Pancreas (tissue), 10 donors: ENCODE measurements at regions not wholly inside any gene's neighbourhood (a gene's known extent, or its start where the extent isn't known, plus 50 kb on each side); places are given as distances from the start of the nearest gene placed in this dataset.

Experiments used
- ATAC-seq, 4 donors: fragments of 200-7000 bp; cut with Tn5 transposase; one replicate each; pipeline versions ENCODE4 v1.8.0 to v1.9.1; 2020; ENCODE audit warnings: mild to moderate bottlenecking in 4 of 4, moderate library complexity in 4 of 4
- DNase-seq, 6 donors: peaks; one replicate each; pipeline ENCODE4 v3.0.0-alpha.2; 2020
- FAIRE-seq: peaks from 2 replicates; lab custom pipeline; 2012; peaks lifted over from hg19 to GRCh38; lab: Jason Lieb, UNC
- H3K27ac ChIP-seq, 4 donors: fragments of 200-600 bp; sonication (generic); 1 replicate in 3 of 4; 2 replicates in 1 of 4; pipeline versions ENCODE4 v1.5.0 to v1.8.0; 2020
- H3K27me3 ChIP-seq, 4 donors: fragments of 200-600 bp; one replicate each; pipeline ENCODE4 v1.8.0; 2021
- H3K36me3 ChIP-seq, 3 donors: fragments of 200-600 bp; sonication (generic) in 1 of 3; one replicate each; pipeline versions ENCODE4 v1.5.0 to v1.8.0; 2020 to 2021
- H3K4me1 ChIP-seq, 3 donors: fragments of 200-600 bp; one replicate each; pipeline ENCODE4 v1.8.0; 2021
- H3K4me3 ChIP-seq, 4 donors: fragments of 200-600 bp; sonication (generic) in 2 of 4; one replicate each; pipeline versions ENCODE4 v1.5.0 to v1.8.0; 2020 to 2021
- H3K9me3 ChIP-seq, 4 donors: fragments of 200-600 bp; one replicate each; pipeline ENCODE4 v1.8.0; 2021
- WGBS, 2 donors: extraction: QIAGEN DNeasy Blood & Tissue Kit; methylation state at CpG; one replicate each; pipeline ENCODE4 v1.1.7; 2013; 5-methylcytosine and 5-hydroxymethylcytosine counted together
- intact Hi-C, 3 donors: fragments of 100-400 bp; cut with DNase I; formaldehyde crosslinking; loops; one replicate each; pipeline versions ENCODE4 v1.11.1 to v1.14.2; 2022
- TF ChIP-seq, protein P1 (sequence below), 4 donors: fragments of 200-600 bp; sonication (generic) in 3 of 4; IDR thresholded peaks; one replicate each; pipeline versions ENCODE4 v1.5.0 to v1.8.0; 2021; ENCODE audit warnings: antibody characterized with exemption in 4 of 4
- donor health status: healthy with polysubstance abuse.
- donor health status: DM: no; HTN: no; CAD: no; lungs with moderate emphysema.
- donor health status: DM: no; HTN: no; CAD: no.
- donor health status: control.
- donor health status: control.
- donor health status: Bipolar disorder and iron deficiency.
- donor health status: DM: yes; HTN: yes; CAD: no.
- donor health status: DM: no; HTN: no; CAD: no.
- donor health status: DM: no; HTN: no; CAD: no.
- donor health status: DM: yes; HTN: yes; CAD: no.

DNA sequence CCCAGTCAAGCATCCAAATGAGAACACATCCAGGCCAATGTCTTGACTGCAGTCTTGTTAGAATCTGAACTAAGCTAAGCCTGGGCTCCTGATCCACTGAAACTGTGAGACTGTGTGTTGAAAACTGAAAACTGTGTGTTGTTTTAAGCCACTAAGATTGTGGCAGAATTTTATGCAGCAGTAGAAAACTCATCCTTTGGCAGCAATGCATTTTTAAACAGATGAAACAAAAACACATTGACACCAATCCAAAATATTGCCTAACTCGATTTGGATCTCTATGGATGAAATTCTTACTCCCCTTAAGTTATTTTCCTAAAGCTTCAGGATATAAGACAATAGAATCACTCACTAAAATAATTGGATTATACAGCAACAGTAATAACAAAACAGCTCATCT, 202.3 kb upstream of the KLF12 start:
- Histone ChIP-seq H3K27me3 (no peaks in the 10 kb centered on the region), H3K4me3 (no peak overlapping the region), H3K27ac (no peak overlapping the region), H3K9me3 (no peaks in the 10 kb centered on the region), H3K36me3 (no peaks in the 10 kb centered on the region), H3K4me1 (no peaks in the 10 kb centered on the region)
- 32 to 35% methylated on average over 1 of the region's 1 CpG for WGBS, 2 donors
- FAIRE-seq (no peak), ATAC-seq (no peak), DNase-seq (no peak)
- intact Hi-C loops = no loop called here
- TF ChIP-seq, protein P1, sequence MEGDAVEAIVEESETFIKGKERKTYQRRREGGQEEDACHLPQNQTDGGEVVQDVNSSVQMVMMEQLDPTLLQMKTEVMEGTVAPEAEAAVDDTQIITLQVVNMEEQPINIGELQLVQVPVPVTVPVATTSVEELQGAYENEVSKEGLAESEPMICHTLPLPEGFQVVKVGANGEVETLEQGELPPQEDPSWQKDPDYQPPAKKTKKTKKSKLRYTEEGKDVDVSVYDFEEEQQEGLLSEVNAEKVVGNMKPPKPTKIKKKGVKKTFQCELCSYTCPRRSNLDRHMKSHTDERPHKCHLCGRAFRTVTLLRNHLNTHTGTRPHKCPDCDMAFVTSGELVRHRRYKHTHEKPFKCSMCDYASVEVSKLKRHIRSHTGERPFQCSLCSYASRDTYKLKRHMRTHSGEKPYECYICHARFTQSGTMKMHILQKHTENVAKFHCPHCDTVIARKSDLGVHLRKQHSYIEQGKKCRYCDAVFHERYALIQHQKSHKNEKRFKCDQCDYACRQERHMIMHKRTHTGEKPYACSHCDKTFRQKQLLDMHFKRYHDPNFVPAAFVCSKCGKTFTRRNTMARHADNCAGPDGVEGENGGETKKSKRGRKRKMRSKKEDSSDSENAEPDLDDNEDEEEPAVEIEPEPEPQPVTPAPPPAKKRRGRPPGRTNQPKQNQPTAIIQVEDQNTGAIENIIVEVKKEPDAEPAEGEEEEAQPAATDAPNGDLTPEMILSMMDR (IDR thresholded peaks at IDR 0.05) = no peak

DNA sequence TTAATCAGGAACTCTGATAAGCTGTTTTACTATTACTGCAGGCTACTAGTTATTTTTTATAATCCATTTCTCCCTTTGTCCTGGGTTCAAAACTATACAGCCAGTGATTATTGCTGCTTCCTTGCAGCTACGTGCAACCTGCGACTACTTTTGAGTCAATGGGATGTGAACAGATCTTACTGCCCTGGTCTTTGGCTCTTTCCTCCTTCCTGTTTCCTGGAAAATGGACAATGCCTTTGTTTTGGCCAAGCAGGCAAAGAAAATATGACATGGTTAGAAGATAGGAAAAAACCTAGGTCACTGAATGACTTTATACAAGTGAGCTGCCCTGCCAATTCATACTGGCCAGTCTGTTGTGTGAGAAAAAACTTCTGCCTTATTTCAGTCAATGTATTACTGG, 201.2 kb upstream of the KLF12 start:
- Histone ChIP-seq H3K4me3 (no peak overlapping the region), H3K36me3 (no peaks in the 10 kb centered on the region), H3K4me1 (no peaks in the 10 kb centered on the region), H3K27me3 (no peaks in the 10 kb centered on the region), H3K27ac (no peak overlapping the region), H3K9me3 (no peaks in the 10 kb centered on the region)
- FAIRE-seq (no peak), DNase-seq (no peak), ATAC-seq (no peak)
- intact Hi-C loops = no loop called here
- TF ChIP-seq, protein P1 (IDR thresholded peaks at IDR 0.05) = no peak
- WGBS, 2 donors = 84 to 96% methylated on average over 2 of the region's 2 CpGs

DNA sequence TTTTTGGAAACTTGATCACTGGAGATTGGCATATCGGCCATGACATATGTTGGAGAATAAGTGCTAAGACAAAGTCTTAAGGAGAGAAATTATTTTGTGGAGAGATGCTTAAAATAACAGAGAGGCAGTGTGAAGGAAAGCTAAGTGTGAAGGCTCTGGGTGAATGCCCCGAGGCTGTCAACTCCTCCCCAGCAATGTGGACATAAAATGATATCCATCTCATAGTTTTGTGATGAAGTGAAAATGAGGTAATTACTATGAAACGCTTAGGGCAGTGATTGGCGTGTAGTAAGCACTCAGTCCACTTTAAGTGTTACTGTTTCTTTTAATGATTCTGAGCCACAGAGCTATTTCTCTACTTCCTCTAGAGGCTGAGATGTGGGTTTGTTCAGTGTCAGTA, 195.8 kb upstream of the KLF12 start:
- no peak for ATAC-seq
- FAIRE-seq = no peak
- no peaks in the 10 kb centered on the region for H3K4me1 ChIP-seq
- no peaks in the 10 kb centered on the region for H3K36me3 ChIP-seq
- 60 to 70% methylated on average over 4 of the region's 4 CpGs for WGBS, 2 donors
- H3K9me3 ChIP-seq = no peaks in the 10 kb centered on the region
- no peak overlapping the region for H3K27ac ChIP-seq
- intact Hi-C loops = no loop called here
- no peak for DNase-seq
- H3K4me3 ChIP-seq = no peak overlapping the region
- TF ChIP-seq, protein P1 (IDR thresholded peaks at IDR 0.05) = no peak
- H3K27me3 ChIP-seq = no peaks in the 10 kb centered on the region

DNA sequence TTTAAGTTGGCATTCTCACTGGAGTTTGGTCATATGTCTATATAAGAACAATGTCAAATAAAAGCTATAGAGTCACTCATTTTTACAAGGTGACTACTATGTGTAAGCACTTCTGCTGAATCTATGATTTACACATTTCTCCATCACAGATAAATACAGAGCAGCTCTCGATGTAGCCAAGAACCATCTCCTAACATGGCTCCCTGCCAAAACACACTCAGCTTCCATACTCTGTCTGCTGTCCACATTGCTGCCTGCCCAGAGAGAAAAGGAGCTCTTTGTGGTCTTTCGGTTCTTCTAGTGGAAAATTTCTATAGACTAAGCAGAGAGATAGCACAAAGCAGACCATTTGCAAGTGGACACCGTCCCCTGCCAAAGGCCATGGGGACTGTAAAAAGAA, 190.9 kb upstream of the KLF12 start:
- no peaks in the 10 kb centered on the region for H3K36me3 ChIP-seq
- intact Hi-C loops = no loop called here
- 14 to 16% methylated on average over 3 of the region's 3 CpGs for WGBS, 2 donors
- H3K9me3 ChIP-seq = no peaks in the 10 kb centered on the region
- ATAC-seq (peak in 3 of 4 donors; percentile 39 to 63 (median 49)), DNase-seq (peak in 1 of 6 donors; percentile 11), FAIRE-seq (peak; percentile 39)
- TF ChIP-seq, protein P1 (IDR thresholded peaks at IDR 0.05) = no peak
- H3K27ac ChIP-seq = no peak overlapping the region
- H3K27me3 ChIP-seq = no peaks in the 10 kb centered on the region
- H3K4me1 ChIP-seq = no peaks in the 10 kb centered on the region
- no peak overlapping the region for H3K4me3 ChIP-seq

DNA sequence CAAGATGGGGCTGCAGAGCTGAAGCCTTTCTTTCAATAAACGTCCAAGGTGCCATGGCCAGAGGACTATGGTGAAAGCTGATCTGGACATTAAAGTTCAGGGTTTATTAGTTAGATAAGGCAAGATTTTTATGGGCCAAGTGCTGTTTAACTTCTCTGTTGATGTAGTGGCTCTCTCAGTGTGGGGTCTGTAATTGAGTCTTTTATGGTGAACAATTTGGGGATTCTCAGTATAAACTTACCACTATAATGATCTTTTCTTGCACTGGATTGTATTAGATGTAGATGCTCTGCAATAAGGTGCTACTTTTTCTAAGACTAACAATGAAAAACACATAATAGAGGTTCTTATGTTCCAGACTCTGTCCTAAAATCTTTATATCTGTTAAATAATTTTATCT, 190.1 kb upstream of the KLF12 start:
- H3K36me3 ChIP-seq = no peaks in the 10 kb centered on the region
- intact Hi-C loops = no loop called here
- H3K27me3 ChIP-seq = no peaks in the 10 kb centered on the region
- FAIRE-seq (no peak), DNase-seq (no peak), ATAC-seq (no peak)
- H3K4me3 ChIP-seq = no peak overlapping the region
- H3K4me1 ChIP-seq = no peaks in the 10 kb centered on the region
- WGBS, 2 donors = 30 to 41% methylated on average over 1 of the region's 1 CpG
- TF ChIP-seq, protein P1 (IDR thresholded peaks at IDR 0.05) = no peak
- no peaks in the 10 kb centered on the region for H3K9me3 ChIP-seq
- H3K27ac ChIP-seq = no peak overlapping the region
